ENCODE measurements at regions not wholly inside any gene's neighbourhood (a gene's known extent, or its start where the extent isn't known, plus 50 kb on each side); places are given as distances from the start of the nearest gene placed in this dataset.

- H4K8ac ChIP-seq (ENCODE audit: extremely low read depth, insufficient read depth, low read length) = no peak overlapping the region
- no peaks in the 10 kb centered on the region for H3K27me3 ChIP-seq (replicated peaks in 1 of 4; ENCODE audit: control insufficient read depth in 3 of 4, extremely low read depth in 1 of 4, insufficient read depth in 3 of 4, low read length in 3 of 4)
- H4K5ac ChIP-seq (ENCODE audit: insufficient read length, low read depth, low read length) = no peak overlapping the region
- no peak overlapping the region for H4K91ac ChIP-seq (replicated peaks; ENCODE audit: insufficient read length, low read length)
- H3K9me3 ChIP-seq (ENCODE audit: insufficient read depth in 2 of 2, low read depth in 1 of 2, low read length in 1 of 2) = peaks cover 0 to 4% of the 10 kb centered on the region in 2 experiments; a peak in 1 of 4 replicates
- H3K4me3 ChIP-seq (ENCODE audit: extremely low read depth in 1 of 4, insufficient read depth in 2 of 4, low read depth in 3 of 4, low read length in 4 of 4) = no peak overlapping the region
- no peak overlapping the region for H3K4ac ChIP-seq (replicated peaks; ENCODE audit: insufficient read length, low read depth, low read length)
- no peaks in the 10 kb centered on the region for H3K4me1 ChIP-seq (replicated peaks in 1 of 4; ENCODE audit: control insufficient read depth in 3 of 4, insufficient read depth in 4 of 4, low read length in 3 of 4)
- H4K20me1 ChIP-seq (replicated peaks in 1 of 2; ENCODE audit: control insufficient read depth in 1 of 2, insufficient read depth in 2 of 2, low read length in 2 of 2) = no peaks in the 10 kb centered on the region
- H3K14ac ChIP-seq (ENCODE audit: insufficient read length) = no peak overlapping the region
- H3K18ac ChIP-seq (ENCODE audit: extremely low read depth, low read length) = no peak overlapping the region
- no peak overlapping the region for H3K56ac ChIP-seq (replicated peaks; ENCODE audit: insufficient read length, low read depth, low read length)
- H2BK15ac ChIP-seq (ENCODE audit: low read length) = no peak overlapping the region
- no peak overlapping the region for H3K27ac ChIP-seq (ENCODE audit: low read depth, low read length)
- no peak overlapping the region for H2AK5ac ChIP-seq (ENCODE audit: low read depth, low read length)
- H3K36me3 ChIP-seq (ENCODE audit: control insufficient read depth in 2 of 4, insufficient read depth in 4 of 4, low read length in 3 of 4) = no peaks in the 10 kb centered on the region
- no peaks in the 10 kb centered on the region for H3K79me1 ChIP-seq (ENCODE audit: low read depth, low read length)
- FAIRE-seq = no peak
- no peak overlapping the region for H3K9ac ChIP-seq (replicated peaks in 1 of 4; ENCODE audit: extremely low read depth in 1 of 4, low read depth in 3 of 4, low read length in 3 of 4)
- no peak overlapping the region for H2BK20ac ChIP-seq (ENCODE audit: low read length)
- no peak overlapping the region for H2AFZ ChIP-seq (ENCODE audit: low read length)
- H3K79me2 ChIP-seq (ENCODE audit: control insufficient read depth in 1 of 2, insufficient read depth in 2 of 2, low read length in 2 of 2) = no peaks in the 10 kb centered on the region
- H3K23ac ChIP-seq (ENCODE audit: insufficient read length) = no peak overlapping the region
- H2BK120ac ChIP-seq (replicated peaks; ENCODE audit: low read depth, low read length) = no peak overlapping the region
- H2BK5ac ChIP-seq (ENCODE audit: low read depth, low read length) = no peak overlapping the region
- ChIA-PET CTCF (ENCODE audit: partially characterized antibody) (no interaction called here), POLR2A (ENCODE audit: partially characterized antibody) (no interaction called here)
- H3K23me2 ChIP-seq (ENCODE audit: low read depth, low read length) = no peaks in the 10 kb centered on the region
- WGBS, 2 experiments (ENCODE audit: extremely low coverage in 1 of 2, insufficient coverage in 1 of 2, insufficient read length in 1 of 2, insufficient replicate concordance in 2 of 2, low coverage in 1 of 2, low lambda C conversion rate in 2 of 2, missing lambda C conversion rate in 1 of 2) = 93% methylated on average over 3 of the region's 3 CpGs; no CpG with 5 or more reads in 1 of the 2 experiments
- H2BK12ac ChIP-seq (ENCODE audit: low read depth, low read length) = no peak overlapping the region
- TF ChIP-seq TCF12 (IDR thresholded peaks at IDR 0.05; ENCODE audit: low read depth, low read length) = no peak
- no peak for TF ChIP-seq RNF2 (IDR thresholded peaks at IDR 0.05; ENCODE audit: borderline replicate concordance, low read depth, low read length, missing control alignments, poor library complexity, severe bottlenecking)
- TF ChIP-seq TBP (IDR thresholded peaks at IDR 0.05; ENCODE audit: low read depth, low read length) = no peak
- no peak for TF ChIP-seq CTBP2 (IDR thresholded peaks at IDR 0.05; ENCODE audit: borderline replicate concordance, insufficient read depth, insufficient read length, low read length)
- TF ChIP-seq EGR1 (IDR thresholded peaks at IDR 0.05; ENCODE audit: borderline replicate concordance, low read depth, low read length) = no peak
- no peak for DNase-seq (ENCODE audit: low read depth in 1 of 2, low spot score in 2 of 2)
- H3K4me2 ChIP-seq (ENCODE audit: insufficient read depth in 1 of 2, low read depth in 2 of 2, low read length in 2 of 2) = no peak overlapping the region
These were observed 747.6 kb downstream of the PCDH7 start for GRCh38 chr4:31467781-31468180.
